Left renal cortex interstitium (tissue), 4 donors: ENCODE measurements at regions not wholly inside any gene's neighbourhood (a gene's known extent, or its start where the extent isn't known, plus 50 kb on each side); places are given as distances from the start of the nearest gene placed in this dataset.
"Not testable (repeated sequence)": the region's sequence is repeated elsewhere in the genome, so short reads cannot be mapped to it uniquely, and the experiment has no call there.

Experiments
- DNase-seq, 4 donors: peaks; one replicate each; pipeline ENCODE4 v3.0.0-alpha.2; 2013; ENCODE audit warnings: low read depth in 4 of 4, low spot score in 2 of 4, missing footprints in 1 of 4

DNA sequence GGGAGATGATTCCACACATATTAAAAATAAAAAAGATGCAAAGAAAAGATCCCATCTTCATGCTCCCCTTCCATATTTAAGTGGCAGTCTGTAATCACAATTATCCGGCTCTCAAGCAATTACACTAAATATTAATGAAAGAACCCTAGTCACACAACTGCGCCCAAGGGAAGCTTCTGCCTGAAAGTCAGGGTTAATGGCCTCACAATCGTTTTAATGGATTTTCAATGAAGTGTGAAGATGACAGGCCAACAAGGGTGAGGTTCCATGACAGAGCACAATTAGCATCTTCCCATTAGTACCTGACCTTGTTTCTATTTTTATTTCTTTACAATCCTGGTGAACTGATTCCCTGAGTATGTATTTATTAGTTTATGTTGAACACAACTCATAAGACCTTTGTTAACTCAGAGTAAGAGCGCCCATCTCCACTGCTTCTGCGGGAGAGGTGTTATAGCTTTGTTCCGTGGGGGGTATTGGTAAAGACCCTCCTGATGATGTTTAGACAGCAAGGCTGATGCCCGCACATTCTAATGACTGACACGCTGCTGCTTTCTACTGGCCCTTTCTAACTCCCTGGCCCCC lies 80.9 kb downstream of the IER5 start:
- DNase-seq = no peak

DNA sequence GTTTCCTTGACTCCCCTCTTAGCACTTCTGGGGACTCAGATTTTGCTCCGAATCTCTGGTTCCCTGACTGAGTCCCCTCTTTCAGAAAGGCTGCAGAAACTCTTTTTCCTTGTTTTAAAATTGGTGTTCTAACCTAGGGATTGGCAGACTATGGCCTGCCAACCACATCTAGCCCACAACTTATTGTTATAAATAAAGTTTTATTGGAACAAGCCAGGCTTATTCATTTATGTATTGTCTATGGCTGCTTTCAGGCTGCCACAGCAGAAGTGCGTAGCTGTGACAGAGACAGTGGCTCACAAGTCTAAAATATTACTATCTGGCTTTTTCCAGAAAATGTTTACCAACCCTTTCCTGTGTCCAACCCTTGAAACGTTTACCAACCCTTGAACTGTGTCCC lies 81.7 kb downstream of the IER5 start:
- no peak for DNase-seq

DNA sequence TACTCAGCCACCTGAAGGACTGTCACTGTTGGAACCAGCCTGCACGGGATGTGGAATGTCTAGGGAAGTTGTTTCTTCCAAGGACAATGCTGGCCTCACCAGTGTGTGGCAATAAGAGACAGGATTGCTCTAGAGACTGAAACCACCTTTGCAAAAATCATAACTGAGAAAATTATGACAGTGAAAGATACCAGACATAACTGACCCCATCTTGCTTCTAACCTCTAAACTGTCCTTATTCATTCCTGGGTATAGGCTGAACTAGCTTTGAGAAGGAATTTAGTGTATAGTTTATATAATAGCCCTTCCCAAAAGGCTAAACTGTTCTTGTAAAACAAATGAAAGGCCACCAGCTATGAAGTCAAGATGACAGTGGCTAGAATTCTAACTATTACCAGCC lies 83.6 kb downstream of the IER5 start:
- DNase-seq = no peak

DNA sequence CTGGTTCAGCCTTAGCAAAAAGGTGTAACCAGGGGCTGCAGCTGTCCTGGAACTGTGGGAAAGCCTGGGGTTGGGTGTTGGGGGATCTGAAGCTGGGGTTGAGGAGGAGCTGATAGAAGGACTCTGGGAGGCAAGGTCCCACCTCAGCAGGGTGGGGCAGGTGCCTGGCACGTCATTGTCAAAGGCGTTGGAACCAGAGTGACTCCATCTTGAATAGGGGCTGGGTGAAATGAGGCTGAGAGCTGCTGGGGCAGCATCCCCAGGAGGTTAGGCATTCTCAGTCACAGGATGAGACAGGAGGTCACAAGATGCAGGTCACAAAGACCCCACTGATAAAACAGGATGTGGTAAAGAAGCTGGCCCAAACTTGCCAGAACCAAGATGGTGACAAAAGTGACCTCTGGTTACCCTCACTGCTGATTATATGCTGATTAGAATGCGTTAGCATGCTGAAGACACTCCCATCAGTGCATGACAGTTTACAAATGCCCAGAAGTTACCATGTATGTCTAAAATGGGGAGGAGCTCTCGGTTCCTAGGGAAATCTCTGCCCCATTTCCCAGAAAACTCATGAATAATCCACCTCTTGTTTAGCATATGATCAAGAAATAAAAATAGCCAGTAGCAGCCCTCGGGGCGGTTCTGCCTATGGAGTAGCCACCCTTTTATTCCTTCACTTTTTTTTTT lies 85.4 kb downstream of the IER5 start:
- DNase-seq = no peak

DNA sequence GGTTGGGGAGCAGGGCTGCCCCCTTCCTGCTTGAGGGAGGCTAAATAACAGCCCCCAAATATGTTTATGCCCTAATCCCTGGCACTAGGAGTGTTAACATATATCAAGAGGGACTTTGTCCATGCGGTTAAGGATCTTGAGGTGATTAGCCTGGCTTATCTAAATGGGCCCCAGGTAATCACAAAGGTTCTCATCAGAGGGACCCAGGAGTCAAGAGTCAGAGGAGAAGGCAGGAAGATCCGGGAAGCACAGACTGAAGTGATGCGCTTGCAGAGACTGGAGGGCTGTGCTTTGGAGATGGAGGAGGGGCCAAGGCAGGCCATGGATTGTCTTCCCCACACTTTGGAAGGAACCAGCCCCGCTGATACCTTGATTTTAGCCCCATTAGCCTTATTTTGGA lies 86.4 kb downstream of the IER5 start:
- no peak for DNase-seq

DNA sequence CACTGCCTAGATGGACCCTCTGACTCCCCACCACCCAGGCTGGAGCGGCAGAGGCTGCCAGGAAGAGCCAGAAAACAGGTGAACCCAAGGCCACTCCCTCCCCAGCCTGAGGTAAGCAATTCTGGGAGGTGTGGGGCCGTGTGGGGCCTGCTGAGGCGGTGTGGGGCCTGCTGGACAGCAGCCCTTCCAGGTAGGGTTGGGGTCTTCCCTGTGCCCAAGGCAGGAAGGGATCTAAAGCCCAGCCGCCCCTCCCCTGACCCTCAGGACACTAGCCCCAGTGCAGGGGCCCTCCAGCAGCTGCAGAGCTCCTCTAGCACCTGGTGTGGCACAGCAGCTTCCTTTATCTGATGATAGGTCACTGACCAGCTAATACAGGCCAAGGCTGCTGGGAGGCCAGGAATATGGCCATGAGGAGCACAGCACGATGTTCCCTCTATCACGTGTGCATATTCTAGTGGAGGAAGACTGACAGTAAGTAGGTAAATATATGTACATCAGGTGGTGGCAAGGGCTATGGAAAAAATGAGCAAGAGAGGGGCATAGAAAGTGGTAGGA lies 86.9 kb downstream of the IER5 start:
- DNase-seq = no peak

DNA sequence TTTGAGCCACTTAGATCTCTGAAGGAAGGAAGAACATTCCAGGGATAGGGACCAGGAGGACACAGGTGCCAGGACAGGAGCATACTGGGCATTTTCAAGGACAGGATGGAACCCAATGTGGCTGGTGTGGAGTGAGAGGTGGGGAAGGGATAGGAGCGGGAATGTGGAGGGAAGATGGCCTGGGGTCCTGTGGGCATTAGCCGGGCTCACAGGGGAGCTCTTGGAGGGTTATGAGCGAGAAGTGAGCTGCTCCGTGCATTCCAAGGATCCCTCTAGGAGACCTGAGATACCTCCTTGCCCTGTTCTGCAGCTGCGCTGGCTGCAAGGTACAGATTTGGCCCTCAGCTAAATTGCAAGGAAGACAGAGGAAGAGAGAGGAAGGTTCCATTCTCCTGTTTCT lies 87.5 kb downstream of the IER5 start:
- DNase-seq = no peak

DNA sequence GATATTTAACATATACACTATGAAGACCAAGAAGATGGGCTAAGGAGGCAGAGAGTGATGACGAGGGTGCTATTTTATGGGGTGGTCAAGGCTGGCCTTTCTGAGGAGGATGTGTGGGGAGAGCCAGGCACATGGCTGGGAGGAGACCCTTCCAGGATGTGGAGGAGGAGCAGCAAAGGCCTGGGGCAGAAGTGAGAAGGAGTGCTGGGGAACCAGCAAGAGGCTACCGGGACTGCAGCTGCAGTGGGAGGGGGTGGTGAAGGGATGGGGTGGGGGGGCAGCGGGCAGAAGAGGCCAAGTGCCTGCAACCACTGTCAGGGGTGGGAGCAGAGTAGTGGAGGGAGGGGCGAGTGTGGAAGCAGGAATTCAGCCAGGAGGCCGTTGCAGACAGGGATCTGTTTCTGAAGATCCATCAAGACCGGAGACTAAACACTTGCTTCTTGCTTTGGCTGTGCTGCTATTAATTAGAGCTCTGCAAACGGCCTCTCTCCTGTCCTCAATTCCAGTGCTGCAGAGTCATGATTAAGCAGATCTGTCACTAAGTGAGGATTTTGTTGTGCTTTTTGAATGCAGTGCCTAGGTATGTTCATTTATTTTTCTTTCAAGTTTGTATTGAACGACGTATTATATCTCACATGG lies 89.9 kb downstream of the IER5 start:
- DNase-seq = no peak

DNA sequence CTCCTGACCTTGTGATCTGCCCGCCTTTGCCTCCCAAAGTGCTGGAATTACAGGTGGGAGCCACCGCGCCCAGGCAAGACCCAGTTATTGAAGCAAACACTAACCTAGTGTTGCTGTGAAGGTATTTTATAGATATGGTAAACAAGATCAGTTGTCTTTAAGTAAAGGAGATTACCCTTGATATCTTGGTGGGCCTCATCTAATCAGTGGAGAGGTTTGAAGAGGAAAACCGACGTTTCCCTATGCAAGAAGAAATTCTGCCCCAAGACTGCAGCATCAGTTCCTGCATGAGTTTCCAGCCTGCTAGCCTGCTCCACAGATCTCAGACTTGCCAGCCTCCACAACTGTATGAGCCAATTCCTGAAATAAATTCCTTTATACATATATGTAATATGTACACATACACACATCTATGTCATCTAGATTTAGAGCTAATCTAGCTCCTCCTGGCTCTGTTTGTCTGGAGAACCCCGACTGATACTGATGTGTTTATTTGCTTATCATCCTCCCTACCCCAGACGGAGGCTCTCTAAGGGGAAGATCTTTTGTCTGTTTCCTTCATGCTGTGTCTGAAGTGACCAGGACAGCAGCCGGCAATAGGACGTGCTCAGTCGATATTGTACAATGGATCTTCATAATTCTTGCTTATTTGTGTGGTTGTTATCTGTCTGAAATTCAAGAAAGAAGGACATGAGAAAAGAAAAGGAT lies 90.9 kb downstream of the IER5 start:
- peak in 1 of 4 donors; percentile 15 for DNase-seq

DNA sequence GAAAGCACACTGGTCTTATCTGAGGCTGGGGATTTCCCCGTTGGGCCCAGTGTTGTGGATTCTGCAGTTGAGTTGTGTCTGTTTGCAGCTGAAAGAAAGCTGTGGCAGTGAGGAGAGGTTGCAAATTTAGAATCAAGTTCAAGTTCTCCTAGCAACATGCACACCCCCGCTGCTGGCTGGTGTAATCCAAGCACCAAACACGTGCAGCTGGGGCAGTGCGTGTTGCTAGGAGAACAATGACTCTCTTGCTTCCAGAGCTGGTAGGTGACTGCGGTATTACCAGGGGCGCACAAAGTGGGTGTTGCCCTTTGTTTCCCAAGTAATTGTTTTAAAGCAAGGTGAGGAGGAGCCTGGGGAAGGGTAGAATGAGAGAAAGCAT lies 91.5 kb downstream of the IER5 start:
- DNase-seq = peak; percentile 32 to 65 (median 59)

DNA sequence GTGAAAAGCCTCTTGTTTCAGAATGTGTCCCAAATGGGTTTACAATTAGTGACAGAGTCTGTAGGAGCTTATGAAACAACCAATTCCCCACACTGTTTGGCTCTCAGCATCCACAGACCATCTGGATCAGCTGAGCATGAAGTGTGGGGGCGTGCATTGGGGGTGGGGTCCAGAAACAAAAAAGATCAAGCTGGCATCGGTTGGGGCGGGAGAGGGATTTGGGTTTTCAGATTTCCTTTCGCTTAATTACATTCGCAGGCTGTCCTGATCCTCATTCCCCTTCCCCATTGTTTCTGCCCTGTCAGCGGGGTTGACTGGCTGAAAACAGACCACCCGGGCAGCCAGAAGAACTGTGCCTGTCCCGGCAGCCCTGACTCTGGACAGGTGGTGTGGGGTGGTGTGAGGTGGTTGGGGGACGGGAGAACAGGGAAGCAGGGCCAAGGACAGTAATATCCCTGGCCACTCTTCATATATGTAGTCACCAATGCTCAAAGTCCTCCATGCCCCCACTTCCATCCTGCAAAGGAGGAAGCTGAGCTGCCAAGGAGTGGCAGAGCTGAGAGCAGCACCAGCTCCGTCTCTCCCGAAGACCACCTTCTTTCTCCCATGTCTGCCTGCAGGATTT lies 92.0 kb downstream of the IER5 start:
- DNase-seq = peak in 2 of 4 donors; percentile 11 to 36

DNA sequence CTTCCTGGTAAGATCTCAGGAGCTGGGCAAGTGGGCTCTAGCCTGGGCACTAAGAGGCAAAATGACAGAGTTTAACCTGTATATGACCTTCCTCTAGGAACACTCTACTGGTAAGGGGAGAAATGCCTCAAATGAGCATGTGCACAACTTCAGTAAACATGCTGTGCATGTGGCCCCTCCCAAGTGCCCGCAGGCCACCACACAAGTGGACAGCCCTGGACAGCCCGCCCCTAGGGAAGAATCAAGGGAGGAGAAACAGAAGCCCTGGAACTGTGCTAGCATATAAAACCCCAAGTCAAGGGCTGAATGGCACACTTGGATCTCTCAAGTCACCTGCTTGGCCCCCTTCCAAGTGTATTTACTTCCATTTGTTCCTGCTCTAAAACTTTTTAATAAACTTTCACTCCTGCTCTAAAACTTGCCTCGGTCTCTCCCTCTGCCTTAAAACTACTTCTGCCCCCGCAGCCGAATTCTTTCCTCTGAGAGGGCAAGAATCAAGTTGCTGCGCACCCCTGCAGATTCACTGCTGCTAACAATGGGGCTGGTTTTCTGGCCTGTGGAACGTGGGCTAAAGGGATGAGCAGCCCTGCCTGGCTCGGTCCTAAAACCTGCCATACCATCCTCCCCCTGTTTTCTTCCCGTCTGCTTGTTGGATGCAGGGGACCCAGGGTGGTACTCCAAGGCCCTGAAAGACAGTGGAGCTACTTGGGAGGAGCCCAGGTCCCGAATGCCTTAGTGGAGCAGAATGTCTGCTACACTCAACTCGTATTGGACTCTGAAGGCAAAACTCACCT lies 93.5 kb downstream of the IER5 start:
- no peak for DNase-seq

DNA sequence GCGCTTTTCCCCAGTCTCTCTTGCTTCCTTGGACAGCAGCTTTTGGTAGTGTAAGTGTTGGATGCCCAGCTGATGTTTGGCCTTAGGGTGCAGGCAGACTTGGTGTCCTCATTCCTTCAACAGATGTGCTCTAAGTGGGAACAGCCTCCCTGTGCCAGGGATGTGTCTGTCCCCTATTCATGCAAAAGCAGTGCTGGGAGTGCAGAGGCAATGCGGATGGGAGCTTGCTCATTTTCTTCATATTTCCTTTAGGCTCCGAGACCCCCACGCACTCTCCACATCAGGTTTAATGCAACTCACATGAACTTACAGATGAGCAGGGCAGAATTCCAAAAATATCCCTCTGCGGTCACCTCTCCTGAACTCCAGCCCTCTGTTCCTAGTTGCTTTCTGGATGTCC lies 96.1 kb downstream of the IER5 start:
- DNase-seq = no peak

DNA sequence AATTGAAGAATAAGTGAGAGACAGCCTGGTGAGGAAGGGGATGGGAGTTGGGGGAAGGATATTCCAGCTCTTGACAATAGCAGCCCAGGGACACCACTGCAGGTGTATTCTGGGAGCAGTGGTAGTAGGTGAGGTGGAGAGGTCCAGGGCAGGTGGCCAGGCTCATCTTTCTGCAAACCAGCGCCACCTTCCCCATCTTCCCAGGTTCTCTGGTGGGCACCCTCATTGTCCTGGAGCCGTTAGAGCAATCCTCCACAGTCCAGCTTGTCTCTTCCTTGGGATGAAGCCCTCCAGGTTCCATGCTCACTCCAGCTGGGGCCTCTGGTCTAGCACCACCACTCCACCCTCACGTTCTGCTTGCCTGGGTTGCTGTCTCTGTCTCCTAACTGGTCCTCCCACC lies 97.0 kb downstream of the IER5 start:
- DNase-seq = no peak

DNA sequence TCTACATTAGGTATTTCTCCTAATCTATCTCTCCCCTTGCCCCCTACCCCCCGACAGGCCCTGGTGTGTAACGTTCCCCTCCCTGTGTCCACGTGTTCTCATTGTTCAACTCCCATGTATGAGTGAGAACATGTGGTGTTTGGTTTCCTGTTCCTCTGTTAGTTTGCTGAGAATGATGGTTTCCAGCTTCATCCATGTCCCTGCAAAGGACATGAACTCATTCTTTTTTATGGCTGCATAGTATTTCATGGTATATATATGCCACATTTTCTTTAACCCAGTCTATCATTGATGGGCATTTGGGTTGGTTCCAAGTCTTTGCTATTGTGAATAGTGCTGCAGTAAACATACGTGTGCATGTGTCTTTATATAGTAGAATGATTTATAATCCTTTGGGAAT lies 97.6 kb downstream of the IER5 start:
- DNase-seq = not testable (repeated sequence)

DNA sequence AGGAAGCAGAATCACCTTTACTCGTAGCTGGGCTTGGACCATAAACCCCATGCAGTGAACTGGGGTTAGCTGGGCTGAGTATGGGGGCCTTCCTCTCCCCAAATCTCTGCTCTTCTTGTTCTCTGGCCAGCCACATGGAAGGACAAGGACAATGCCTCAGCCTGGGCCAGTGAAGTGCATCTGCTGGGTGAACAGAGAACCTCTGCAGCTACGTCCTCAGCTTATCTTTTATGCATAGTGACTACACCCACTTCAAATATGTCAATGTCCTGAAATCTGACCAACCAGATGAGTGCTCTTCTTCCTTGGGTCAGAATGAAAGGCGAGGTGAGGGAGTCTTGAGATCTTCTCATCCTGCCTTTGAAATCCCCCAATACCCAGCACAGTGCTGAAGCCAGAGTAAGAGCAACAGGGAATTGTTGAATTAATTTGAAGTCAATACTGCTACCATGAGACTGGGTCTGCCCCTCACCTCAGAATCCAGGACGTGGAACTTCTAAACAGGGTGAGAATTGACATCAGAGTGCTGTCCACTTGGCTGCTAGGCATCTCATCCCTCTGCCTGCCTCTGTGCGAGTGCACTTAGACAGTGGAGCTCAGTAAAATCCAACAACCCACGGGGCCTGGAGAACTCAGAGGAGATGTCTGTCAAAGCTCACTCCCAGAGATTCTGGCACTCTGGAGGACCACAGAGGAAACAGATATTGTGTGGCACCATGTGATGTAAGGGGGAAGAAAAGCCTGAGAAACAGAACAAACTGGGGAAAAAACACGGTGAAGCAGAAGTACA lies 99.0 kb downstream of the IER5 start:
- no peak for DNase-seq

DNA sequence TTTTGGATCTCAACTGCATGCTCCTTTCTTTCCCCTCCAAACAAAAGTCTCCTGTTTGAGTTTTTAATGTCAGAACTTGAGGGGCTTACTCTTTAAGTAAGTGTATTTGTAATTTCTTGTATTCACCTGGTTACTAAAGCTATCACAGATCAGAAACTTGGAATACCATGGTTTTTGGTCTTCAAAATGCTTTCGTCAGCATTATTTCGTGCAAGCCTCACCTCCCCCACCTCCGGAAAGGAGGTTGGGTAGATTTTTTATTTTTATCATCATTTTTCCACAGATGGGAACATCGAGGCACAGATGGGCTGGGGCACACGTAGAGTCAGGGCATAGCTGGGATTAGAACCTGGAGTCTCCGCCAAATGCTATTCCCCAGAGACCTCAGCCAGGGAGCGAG lies 100.7 kb downstream of the IER5 start:
- no peak for DNase-seq

DNA sequence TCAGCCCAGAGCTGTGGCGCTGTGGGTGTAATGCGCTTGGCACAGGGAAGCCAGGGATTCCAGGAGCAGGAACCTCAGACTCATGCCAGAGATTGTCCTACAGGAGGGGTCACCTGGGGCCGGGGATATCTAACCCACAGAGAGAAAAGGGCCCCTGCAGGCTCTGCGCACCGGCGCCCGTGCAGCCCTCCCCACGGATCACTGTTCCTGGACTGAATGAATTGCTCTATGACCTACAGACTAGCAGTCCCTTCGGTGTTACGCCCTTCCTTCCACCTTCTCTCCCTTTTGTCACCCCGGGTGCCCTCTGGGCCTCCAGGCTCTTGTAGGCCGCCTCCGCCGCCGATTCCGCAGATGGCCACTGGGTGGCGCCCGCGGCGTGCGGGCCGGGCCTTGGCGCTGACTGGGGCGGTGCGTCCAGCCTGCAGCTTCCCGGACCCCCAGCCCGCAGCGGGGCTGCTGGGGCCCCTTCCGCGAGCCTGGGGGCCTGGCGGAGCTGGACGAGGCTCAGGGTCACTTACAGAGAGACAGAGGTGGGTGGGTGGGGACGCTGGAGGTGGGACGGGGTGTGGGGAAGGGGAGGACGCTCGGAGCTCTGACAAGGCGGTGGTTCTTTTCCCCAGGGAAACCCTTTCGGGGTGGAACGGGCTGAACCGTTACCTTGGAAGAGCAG lies 101.3 kb downstream of the IER5 start:
- DNase-seq = peak in 2 of 4 donors; percentile 25 to 44
